B cell (primary cell): ENCODE measurements at regions not wholly inside any gene's neighbourhood (a gene's known extent, or its start where the extent isn't known, plus 50 kb on each side); places are given as distances from the start of the nearest gene placed in this dataset.

Experiments used
- ATAC-seq: fragments of 200-7000 bp; cut with Tn5 transposase; one replicate; pipeline ENCODE4 v1.10.0; 2021; ENCODE audit warnings: low read depth, mild to moderate bottlenecking, moderate number of reproducible peaks, moderate library complexity
- CTCF ChIA-PET: fragments of 350-600 bp; sonication (Branson Sonifier 250); formaldehyde crosslinking; loops from one replicate; lab custom pipeline; 2021; ENCODE audit warnings: antibody characterized with exemption, inconsistent platforms; lab: Charles Lee
- POLR2A ChIA-PET: fragments of 350-600 bp; sonication (Branson Sonifier 250); formaldehyde crosslinking; loops from one replicate; lab custom pipeline; 2021; ENCODE audit warnings: antibody characterized with exemption; lab: Charles Lee
- DNase-seq: peaks from one replicate; pipeline ENCODE4 v3.0.0; 2013
- H2AFZ ChIP-seq: 2 replicates; pipeline ENCODE4 v1.6.1; 2012; ENCODE audit warnings: mild to moderate bottlenecking, low read depth, low read length; ENCODE audit not compliant: insufficient read depth, poor library complexity, severe bottlenecking
- H3K27ac ChIP-seq, 2 donors: 1 replicate in 1 of 2; 2 replicates in 1 of 2; pipeline ENCODE4 v1.5.1; 2012 to 2013; ENCODE audit warnings: low read length in 2 of 2, mild to moderate bottlenecking in 2 of 2, moderate library complexity in 1 of 2
- H3K27me3 ChIP-seq, 4 experiments: fragments of 200-600 bp in 1 of 4; sonication (generic) in 1 of 4; replicated peaks in 1 of 4; 1 replicate in 2 of 4; 2 replicates in 2 of 4; pipeline versions ENCODE4 v1.6.1 to v1.7.0; 2013 to 2016; ENCODE audit warnings: low read length in 3 of 4, mild to moderate bottlenecking in 2 of 4, mixed read lengths in 1 of 4, moderate library complexity in 1 of 4; ENCODE audit not compliant: insufficient read depth in 4 of 4, control insufficient read depth in 3 of 4; ENCODE audit errors: control extremely low read depth in 1 of 4
- H3K36me3 ChIP-seq, 2 experiments: replicated peaks in 1 of 2; 1 replicate in 1 of 2; 2 replicates in 1 of 2; pipeline versions ENCODE4 v1.6.1 to v1.7.1; 2013; ENCODE audit warnings: low read length in 1 of 2; ENCODE audit not compliant: insufficient read depth in 2 of 2, control insufficient read depth in 1 of 2; ENCODE audit errors: control extremely low read depth in 1 of 2, extremely low read depth in 1 of 2
- H3K4me1 ChIP-seq, 2 donors: fragments of 200-600 bp in 1 of 2; sonication (generic) in 1 of 2; 1 replicate in 1 of 2; 2 replicates in 1 of 2; pipeline versions ENCODE4 v1.5.1 to v1.6.1; 2013 to 2017; ENCODE audit warnings: low read length in 2 of 2; ENCODE audit not compliant: control insufficient read depth in 2 of 2, insufficient read depth in 2 of 2
- H3K4me2 ChIP-seq: replicated peaks from 2 replicates; pipeline ENCODE3; 2012; ENCODE audit warnings: mild to moderate bottlenecking, low read depth, low read length; ENCODE audit not compliant: poor library complexity, severe bottlenecking
- H3K4me3 ChIP-seq, 5 experiments: fragments of 200-600 bp in 1 of 5; sonication (generic) in 1 of 5; 1 replicate in 3 of 5; 2 replicates in 2 of 5; pipeline versions ENCODE4 v1.5.1 to v1.7.0; 2011 to 2016; ENCODE audit warnings: low read length in 4 of 5, mild to moderate bottlenecking in 4 of 5, low read depth in 2 of 5, control low read depth in 1 of 5, moderate library complexity in 1 of 5; ENCODE audit not compliant: insufficient read depth in 1 of 5; ENCODE audit errors: control extremely low read depth in 1 of 5, extremely low read depth in 1 of 5
- H3K79me2 ChIP-seq: fragments of 200-600 bp; sonication (generic); one replicate; pipeline ENCODE4 v1.6.0; 2016; ENCODE audit warnings: low read length; ENCODE audit not compliant: control insufficient read depth, insufficient read depth
- H3K9ac ChIP-seq: fragments of 200-600 bp; sonication (generic); 2 replicates; pipeline ENCODE4 v1.6.1; 2017; ENCODE audit warnings: mild to moderate bottlenecking, low read length, moderate library complexity
- H3K9me3 ChIP-seq, 3 donors: one replicate each; pipeline versions ENCODE4 v1.6.1 to v1.7.1; 2013; ENCODE audit warnings: low read length in 2 of 3; ENCODE audit not compliant: control insufficient read depth in 2 of 3, insufficient read depth in 1 of 3; ENCODE audit errors: control extremely low read depth in 1 of 3
- H4K20me1 ChIP-seq: 2 replicates; pipeline ENCODE4 v1.6.0; 2012; ENCODE audit warnings: mild to moderate bottlenecking, low read length; ENCODE audit not compliant: insufficient read depth, control insufficient read depth, poor library complexity, severe bottlenecking
- H3K27ac Mint-ChIP-seq: one replicate; pipeline ENCODE4 v1.8.0; 2021; ENCODE audit warnings: mixed read lengths
- H3K27me3 Mint-ChIP-seq: one replicate; pipeline ENCODE4 v1.8.0; 2021; ENCODE audit warnings: mixed read lengths
- H3K4me1 Mint-ChIP-seq: one replicate; pipeline ENCODE4 v1.8.0; 2021; ENCODE audit warnings: mixed read lengths
- H3K4me3 Mint-ChIP-seq: one replicate; pipeline ENCODE4 v1.8.0; 2021; ENCODE audit warnings: mixed read lengths
- H3K9me3 Mint-ChIP-seq: one replicate; pipeline ENCODE4 v1.8.0; 2022; ENCODE audit warnings: mixed read lengths; ENCODE audit not compliant: insufficient read depth
- CTCF ChIP-seq: fragments of 200-600 bp; IDR thresholded peaks from one replicate; pipeline ENCODE4 v1.8.0; 2022; ENCODE audit warnings: antibody characterized with exemption, mild to moderate bottlenecking
- EZH2 ChIP-seq: IDR thresholded peaks from 2 replicates; pipeline ENCODE4 v1.6.1; 2012; ENCODE audit warnings: borderline replicate concordance, low read depth, mild to moderate bottlenecking, moderate library complexity, low read length; ENCODE audit not compliant: insufficient read depth, poor library complexity, severe bottlenecking
- WGBS: methylation state at CpG from one replicate; pipeline ENCODE4 v1.1.5; 2013; ENCODE audit warnings: missing lambda C conversion rate; ENCODE audit not compliant: insufficient coverage; 5-methylcytosine and 5-hydroxymethylcytosine counted together
- intact Hi-C: fragments of 100-400 bp; cut with micrococcal nuclease; formaldehyde crosslinking; loops from one replicate; pipeline ENCODE4 v1.10.0; 2022

GRCh38 chr12:92551210-92551609, 151.6 kb upstream of the PLEKHG7 start:
- 100% methylated on average over 2 of the region's 3 CpGs for WGBS
- no peak overlapping the region for H3K4me3 ChIP-seq
- no peak for ATAC-seq
- intact Hi-C loops: no loop called here
- H3K4me3 Mint-ChIP-seq: no peak overlapping the region
- no peak overlapping the region for H2AFZ ChIP-seq
- no peaks in the 10 kb centered on the region for H4K20me1 ChIP-seq
- H3K36me3 ChIP-seq: no peaks in the 10 kb centered on the region
- H3K4me2 ChIP-seq: no peak overlapping the region
- POLR2A ChIA-PET: interaction anchor here (0.5 kb wide), 1 partner anchor 45 kb away, joined by 3 read pairs; no protein-coding TSS in a partner anchor
- peaks cover 21% of the 10 kb centered on the region for H3K4me1 Mint-ChIP-seq
- H3K4me1 ChIP-seq: peaks cover 37 to 39% of the 10 kb centered on the region in 2 donors
- no peak for DNase-seq
- H3K27me3 ChIP-seq: no peaks in the 10 kb centered on the region
- H3K27me3 Mint-ChIP-seq: no peaks in the 10 kb centered on the region
- H3K27ac ChIP-seq: peak overlapping the region in 1 of 2 donors; percentile 54
- H3K9me3 Mint-ChIP-seq: no peaks in the 10 kb centered on the region
- no peak overlapping the region for H3K27ac Mint-ChIP-seq
- no peaks in the 10 kb centered on the region for H3K9me3 ChIP-seq
- CTCF ChIA-PET: interaction anchor here (1.5 kb wide), 1 partner anchor 37 kb away, joined by 3 read pairs; no protein-coding TSS in a partner anchor
- H3K79me2 ChIP-seq: no peaks in the 10 kb centered on the region
- TF ChIP-seq EZH2 (no peak), CTCF (no peak)
- no peak overlapping the region for H3K9ac ChIP-seq

- Histone ChIP-seq H2AFZ (no peak overlapping the region), H3K4me3 (no peak overlapping the region), H3K4me1 (peaks cover 33% of the 10 kb centered on the region in 2 donors), H3K27me3 (no peaks in the 10 kb centered on the region), H3K27ac (no peak overlapping the region), H3K9ac (no peak overlapping the region), H3K36me3 (no peaks in the 10 kb centered on the region), H3K79me2 (no peaks in the 10 kb centered on the region), H3K4me2 (no peak overlapping the region), H3K9me3 (no peaks in the 10 kb centered on the region), H4K20me1 (no peaks in the 10 kb centered on the region)
- intact Hi-C loops: no loop called here
- Mint-ChIP-seq H3K27me3 (no peaks in the 10 kb centered on the region), H3K4me3 (no peak overlapping the region), H3K4me1 (peaks cover 16% of the 10 kb centered on the region), H3K9me3 (no peaks in the 10 kb centered on the region), H3K27ac (no peak overlapping the region)
- DNase-seq (no peak), ATAC-seq (no peak)
- no peak for TF ChIP-seq EZH2
- no peak for TF ChIP-seq CTCF
- CTCF ChIA-PET: interaction anchor here (1.5 kb wide), 1 partner anchor 37 kb away, joined by 3 read pairs; no protein-coding TSS in a partner anchor
- POLR2A ChIA-PET: interaction anchor here (0.5 to 0.7 kb wide), 3 partner anchors 45 to 116 kb away, joined by 3 to 6 read pairs (median 3); no protein-coding TSS in a partner anchor
Observed at GRCh38 chr12:92550661-92551060, 152.1 kb upstream of the PLEKHG7 start.
